GM12878 (cell line): ENCODE measurements at regions not wholly inside any gene's neighbourhood (a gene's known extent, or its start where the extent isn't known, plus 50 kb on each side); places are given as distances from the start of the nearest gene placed in this dataset.
"Not testable (repeated sequence)": the region's sequence is repeated elsewhere in the genome, so short reads cannot be mapped to it uniquely, and the experiment has no call there.

Experiments used
- ATAC-seq: fragments of 200-7000 bp; cut with Tn5 transposase; 3 replicates; pipeline ENCODE4 v1.9.1; 2020; ENCODE audit warnings: mild to moderate bottlenecking, moderate library complexity
- BruUV-seq: library from RNA; stranded (reverse); fragments of 400-500 nt; replicated peaks from 2 replicates; lab custom pipeline; 2021; lab: Mats Ljungman, UMichigan
- CTCF ChIA-PET: fragments of 300-600 bp; sonication (Branson Sonifier 250); formaldehyde crosslinking; extraction: SDS; loops from one replicate; lab custom pipeline; 2021; ENCODE audit warnings: inconsistent platforms; lab: Yijun Ruan, JAX
- POLR2A ChIA-PET: fragments of 350-600 bp; formaldehyde crosslinking; extraction: SDS; loops from one replicate; lab custom pipeline; 2021; ENCODE audit warnings: inconsistent platforms; lab: Charles Lee
- RAD21 ChIA-PET: fragments of 300-600 bp; sonication (Branson Sonifier 250); formaldehyde crosslinking; loops from one replicate; lab custom pipeline; 2023; ENCODE audit warnings: antibody characterized with exemption; ENCODE audit not compliant: unreplicated experiment; lab: Charles Lee
- SMC1A ChIA-PET: fragments of 300-600 bp; sonication (Branson Sonifier 250); formaldehyde crosslinking; loops from one replicate; lab custom pipeline; 2023; ENCODE audit not compliant: unreplicated experiment, uncharacterized antibody; lab: Charles Lee
- DNase-seq: peaks from one replicate; pipeline ENCODE4 v3.0.0-alpha.2; 2011; ENCODE audit warnings: low read depth, low spot score
- FAIRE-seq: peaks from 3 replicates; lab custom pipeline; 2011; peaks lifted over from hg19 to GRCh38; lab: Jason Lieb, UNC
- H2AFZ ChIP-seq: 2 replicates; pipeline ENCODE4 v1.6.0; 2011; ENCODE audit warnings: low read depth, low read length, control low read depth; ENCODE audit not compliant: control insufficient read depth
- H3K27ac ChIP-seq: 2 replicates; pipeline ENCODE4 v1.5.1; 2011; ENCODE audit warnings: control low read depth; ENCODE audit not compliant: control insufficient read depth, insufficient read depth
- H3K27me3 ChIP-seq, 2 experiments: replicated peaks in 1 of 2; 2 replicates each; pipeline versions ENCODE4 v1.6.0 to v1.6.1; 2011; ENCODE audit warnings: low read length in 1 of 2; ENCODE audit not compliant: control insufficient read depth in 2 of 2, insufficient read depth in 2 of 2
- H3K36me3 ChIP-seq, 2 experiments: 2 replicates each; pipeline ENCODE4 v1.5.1; 2011; ENCODE audit warnings: low read length in 1 of 2; ENCODE audit not compliant: control insufficient read depth in 2 of 2, insufficient read depth in 2 of 2
- H3K4me1 ChIP-seq: 2 replicates; pipeline ENCODE4 v1.6.1; 2011; ENCODE audit warnings: mild to moderate bottlenecking, low read length, moderate library complexity, mixed read lengths; ENCODE audit not compliant: control insufficient read depth, insufficient read depth
- H3K4me2 ChIP-seq: 2 replicates; pipeline ENCODE4 v1.6.0; 2011; ENCODE audit warnings: control low read depth; ENCODE audit not compliant: control insufficient read depth, insufficient read depth
- H3K4me3 ChIP-seq: fragments of 200-600 bp; sonication (generic); 2 replicates; pipeline ENCODE4 v1.5.1; 2016
- H3K79me2 ChIP-seq: 2 replicates; pipeline ENCODE4 v1.6.0; 2011; ENCODE audit warnings: low read length; ENCODE audit not compliant: control insufficient read depth, insufficient read depth
- H3K9ac ChIP-seq: 2 replicates; pipeline ENCODE4 v1.8.0; 2011; ENCODE audit warnings: low read length, control low read depth, mixed read lengths; ENCODE audit not compliant: control insufficient read depth, insufficient read depth
- H3K9me3 ChIP-seq: replicated peaks from 3 replicates; pipeline ENCODE4 v1.5.1; 2011; ENCODE audit warnings: mild to moderate bottlenecking, low read length; ENCODE audit not compliant: control insufficient read depth, insufficient read depth
- H4K20me1 ChIP-seq: 2 replicates; pipeline ENCODE4 v1.6.0; 2011; ENCODE audit not compliant: control insufficient read depth, insufficient read depth
- WGBS: methylation state at CpG from one replicate; pipeline ENCODE4 v1.1.6; 2016; ENCODE audit warnings: low lambda C conversion rate; ENCODE audit not compliant: insufficient replicate concordance, insufficient coverage; ENCODE audit errors: missing lambda C conversion rate; 5-methylcytosine and 5-hydroxymethylcytosine counted together
- in situ Hi-C: fragments of 300-500 bp; cut with MboI; formaldehyde crosslinking; loops from 9 replicates; pipeline ENCODE4 v1.14.3; 2018; ENCODE audit warnings: mixed read lengths
- intact Hi-C: fragments of 100-400 bp; cut with micrococcal nuclease; formaldehyde crosslinking; loops from one replicate; pipeline ENCODE4 v1.14.2; 2022; ENCODE audit not compliant: unreplicated experiment

DNA sequence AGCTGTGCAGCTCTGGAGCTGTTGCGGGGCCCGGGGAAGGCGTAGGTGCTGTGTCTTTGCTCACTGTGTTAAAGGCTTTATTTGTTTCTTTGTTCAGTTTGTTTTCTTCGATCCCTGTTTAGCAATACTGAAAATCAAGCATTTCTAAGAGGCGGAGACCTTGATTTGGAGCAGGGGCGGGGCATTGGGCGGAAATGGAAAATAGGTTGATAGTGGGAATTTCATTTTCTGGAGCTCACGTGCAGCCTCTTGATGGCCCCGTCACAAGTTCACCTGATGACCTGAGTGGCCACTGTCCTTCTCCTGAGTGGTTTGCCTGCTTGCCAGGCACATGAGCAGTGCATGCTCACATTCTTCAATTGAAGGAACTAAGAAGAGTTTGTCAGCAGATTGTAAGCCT, 93.2 kb downstream of the POTEG start:
- H3K4me3 ChIP-seq, H3K4me1 ChIP-seq, H3K36me3 ChIP-seq, H3K27ac ChIP-seq, RAD21 ChIA-PET, H2AFZ ChIP-seq, H3K27me3 ChIP-seq, POLR2A ChIA-PET, H4K20me1 ChIP-seq, in situ Hi-C loops, DNase-seq, SMC1A ChIA-PET, H3K4me2 ChIP-seq, H3K9me3 ChIP-seq, CTCF ChIA-PET, BruUV-seq, FAIRE-seq, intact Hi-C loops, ATAC-seq, H3K9ac ChIP-seq, H3K79me2 ChIP-seq: not testable (repeated sequence)
- 38% methylated on average over 9 of the region's 9 CpGs for WGBS

DNA sequence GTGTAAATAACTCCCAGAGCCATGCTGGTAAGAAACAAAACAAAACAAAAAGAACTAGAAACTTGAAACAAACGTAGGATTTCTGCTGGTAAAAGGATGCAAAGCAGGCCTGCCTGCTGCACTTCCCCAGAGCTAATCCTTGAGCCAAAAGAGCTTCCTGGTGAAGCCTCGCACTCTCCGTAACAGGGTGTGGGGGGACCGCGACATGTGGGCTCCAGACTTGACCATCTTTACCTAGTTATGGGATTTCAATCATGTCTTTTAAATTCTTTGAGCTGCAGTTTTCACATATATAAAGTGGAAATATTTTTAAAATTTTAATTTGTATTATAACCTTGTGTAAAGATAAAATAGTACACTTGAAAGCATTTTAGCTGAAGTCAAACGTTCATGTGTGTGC, 92.5 kb downstream of the POTEG start:
- intact Hi-C loops, H3K4me3 ChIP-seq, in situ Hi-C loops, SMC1A ChIA-PET, ATAC-seq, FAIRE-seq, H3K79me2 ChIP-seq, DNase-seq, H3K27me3 ChIP-seq, CTCF ChIA-PET, H3K4me1 ChIP-seq, H3K27ac ChIP-seq, H3K4me2 ChIP-seq, H3K36me3 ChIP-seq, RAD21 ChIA-PET, H3K9ac ChIP-seq, H2AFZ ChIP-seq, BruUV-seq, H4K20me1 ChIP-seq, POLR2A ChIA-PET, H3K9me3 ChIP-seq: not testable (repeated sequence)
- WGBS: 93% methylated on average over 4 of the region's 6 CpGs

DNA sequence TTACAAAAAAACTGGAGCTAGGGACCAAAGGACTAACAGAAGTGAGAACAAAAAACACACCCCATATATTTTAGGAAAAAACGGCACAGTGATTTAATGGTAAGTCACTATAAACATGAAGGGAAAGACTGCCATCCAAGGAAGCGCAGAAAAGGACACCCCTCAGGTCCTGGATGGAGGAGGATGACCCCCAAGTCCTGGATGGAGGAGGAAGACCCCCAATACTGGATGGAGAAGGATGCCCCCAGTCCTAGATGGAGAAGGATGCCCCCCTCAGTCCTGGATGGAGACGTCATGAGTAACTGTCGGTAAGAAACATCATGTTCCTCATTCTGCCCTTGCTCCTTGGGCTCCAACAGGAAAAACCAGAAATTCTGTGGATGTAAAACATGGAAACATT, 89.9 kb downstream of the POTEG start:
- POLR2A ChIA-PET, ATAC-seq, in situ Hi-C loops, H3K9ac ChIP-seq, H3K9me3 ChIP-seq, H3K27me3 ChIP-seq, H3K36me3 ChIP-seq, H2AFZ ChIP-seq, SMC1A ChIA-PET, DNase-seq, FAIRE-seq, H4K20me1 ChIP-seq, H3K27ac ChIP-seq, RAD21 ChIA-PET, CTCF ChIA-PET, BruUV-seq, intact Hi-C loops, H3K4me3 ChIP-seq, H3K4me2 ChIP-seq, H3K79me2 ChIP-seq, H3K4me1 ChIP-seq: not testable (repeated sequence)
- WGBS: 24% methylated on average over 2 of the region's 4 CpGs

DNA sequence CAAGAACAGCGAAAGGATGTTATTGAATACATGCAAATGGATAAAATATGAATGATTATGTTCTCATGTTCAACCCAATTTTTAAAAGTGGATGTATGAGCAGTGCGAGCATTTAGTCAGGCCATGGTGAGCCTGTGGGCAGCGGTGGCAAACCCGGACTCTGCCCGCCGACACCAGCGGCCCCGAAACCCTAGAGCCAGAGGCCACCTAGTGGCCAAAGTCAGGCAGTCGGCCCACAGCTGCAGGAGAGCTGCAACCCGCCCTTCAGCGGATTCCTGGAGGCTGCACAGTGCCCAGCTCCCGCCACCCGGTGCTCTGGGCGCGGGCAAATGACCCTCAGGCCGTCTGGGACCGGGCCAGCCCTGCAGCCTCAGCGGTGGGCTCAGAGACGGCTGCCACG, 89.5 kb downstream of the POTEG start:
- H3K4me1 ChIP-seq, H3K4me2 ChIP-seq, H3K36me3 ChIP-seq, H3K27me3 ChIP-seq, BruUV-seq, H3K9ac ChIP-seq, CTCF ChIA-PET, FAIRE-seq, in situ Hi-C loops, H3K79me2 ChIP-seq, intact Hi-C loops, H3K9me3 ChIP-seq, DNase-seq, SMC1A ChIA-PET, RAD21 ChIA-PET, H4K20me1 ChIP-seq, H3K27ac ChIP-seq, ATAC-seq, POLR2A ChIA-PET, H2AFZ ChIP-seq, H3K4me3 ChIP-seq: not testable (repeated sequence)
- 21% methylated on average over 2 of the region's 20 CpGs for WGBS
